GM18867 (cell line): ENCODE measurements at regions not wholly inside any gene's neighbourhood (a gene's known extent, or its start where the extent isn't known, plus 50 kb on each side); places are given as distances from the start of the nearest gene placed in this dataset.
"Not testable (repeated sequence)": the region's sequence is repeated elsewhere in the genome, so short reads cannot be mapped to it uniquely, and the experiment has no call there.

Experiments
- ATAC-seq: cut with Tn5 transposase; IDR thresholded peaks from one replicate; pipeline ENCODE4 v1.9.1; 2021; ENCODE audit warnings: mild to moderate bottlenecking, moderate library complexity; ENCODE audit not compliant: unreplicated experiment

DNA sequence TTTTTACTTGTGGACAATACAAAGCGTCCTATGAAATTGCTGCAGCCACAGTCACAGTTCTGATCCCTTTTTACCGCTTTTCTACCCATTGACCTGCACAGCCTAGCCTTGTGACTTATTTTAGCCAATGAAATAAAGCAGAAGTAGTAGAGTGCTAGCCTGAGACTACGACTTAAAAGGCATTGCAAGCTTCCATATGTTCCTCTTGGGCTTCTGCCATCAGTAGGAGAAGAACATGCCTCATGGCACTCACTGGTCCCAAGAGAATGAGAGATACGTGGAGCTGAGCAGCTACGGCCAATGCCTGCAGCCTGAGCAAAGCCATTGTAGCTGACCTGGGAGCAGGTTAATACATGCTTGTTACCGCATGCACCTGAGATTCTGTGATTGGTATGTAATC lies 416.6 kb upstream of the CLINT1 start:
- no peak for ATAC-seq

DNA sequence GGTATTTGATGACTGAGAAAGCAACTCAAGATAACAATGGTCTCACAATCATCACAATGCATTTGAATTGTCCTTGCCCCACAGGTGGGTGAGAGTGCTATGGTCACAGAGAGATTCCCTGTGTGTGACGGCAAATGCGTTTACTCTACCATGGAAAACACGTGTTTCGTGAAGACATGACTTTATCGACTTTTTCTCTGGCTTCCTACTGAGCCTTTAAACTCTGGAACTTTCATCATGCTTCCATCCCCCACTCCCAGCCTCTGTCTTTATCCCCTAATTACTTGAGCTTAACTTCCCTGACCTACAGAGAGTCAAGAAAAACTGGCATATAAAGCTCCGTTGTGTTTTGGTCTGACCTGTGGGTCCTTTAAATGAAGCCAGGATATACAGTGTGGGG lies 414.1 kb upstream of the CLINT1 start:
- ATAC-seq, result no peak

DNA sequence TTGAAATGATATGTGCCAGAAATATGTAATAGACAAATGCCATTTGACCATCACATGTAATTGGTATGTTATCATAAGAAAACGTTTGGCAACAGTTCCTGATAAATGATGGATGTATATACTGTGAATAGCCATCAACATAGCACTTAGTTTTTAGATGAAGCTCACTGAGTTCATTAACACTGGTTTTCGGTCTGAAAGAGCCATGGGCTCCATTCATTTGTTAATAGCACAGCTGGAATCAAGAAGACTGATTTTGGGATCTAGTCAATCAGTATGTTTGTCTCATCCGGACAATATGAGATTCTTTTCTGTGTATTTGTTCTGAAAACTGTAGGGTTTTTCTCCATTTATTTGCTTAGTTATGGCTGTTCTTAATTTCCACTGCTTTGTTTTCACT lies 413.5 kb upstream of the CLINT1 start:
- ATAC-seq, result no peak

GRCh38 chr5:158270996-158271554 lies 412.1 kb upstream of the CLINT1 start:
- ATAC-seq, result no peak

GRCh38 chr5:158268286-158268685 lies 409.3 kb upstream of the CLINT1 start:
- ATAC-seq, result no peak

GRCh38 chr5:158267228-158267627 lies 408.3 kb upstream of the CLINT1 start:
- no peak for ATAC-seq

DNA sequence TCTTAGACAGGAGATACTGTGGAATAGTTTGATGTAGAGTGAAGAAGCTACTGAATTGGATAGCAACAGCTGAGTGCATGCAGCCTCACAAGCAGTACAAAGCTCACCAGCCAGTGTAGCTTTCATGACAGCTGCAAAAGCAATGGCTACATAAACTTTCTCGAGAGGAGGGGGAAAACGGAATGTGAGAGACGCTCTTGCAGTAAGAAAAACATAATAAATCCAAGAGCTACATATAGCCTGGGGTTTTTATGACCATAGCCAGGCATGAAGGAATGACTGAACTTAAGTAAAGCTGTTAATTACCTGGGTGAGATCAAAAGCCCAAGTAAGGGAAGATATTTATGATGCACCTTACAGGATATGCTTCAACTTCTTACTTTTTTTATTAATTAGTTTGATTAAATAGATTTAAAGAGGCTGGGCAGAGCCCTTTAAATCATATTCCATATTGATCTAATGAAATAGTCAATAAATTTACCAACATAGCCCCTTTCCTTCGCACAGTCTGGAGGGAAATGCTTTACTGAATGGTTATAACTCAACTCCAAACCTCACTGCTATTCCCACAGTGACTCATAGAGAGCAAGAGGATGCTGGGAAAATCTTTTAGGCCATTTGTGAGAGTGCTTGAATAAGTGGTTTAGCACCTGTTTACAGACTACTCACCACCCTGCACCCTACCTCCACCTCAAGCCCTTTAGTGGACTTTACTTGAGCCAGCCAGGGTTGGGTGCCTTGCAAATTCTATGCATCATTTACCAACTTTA lies 407.2 kb upstream of the CLINT1 start:
- no peak for ATAC-seq

DNA sequence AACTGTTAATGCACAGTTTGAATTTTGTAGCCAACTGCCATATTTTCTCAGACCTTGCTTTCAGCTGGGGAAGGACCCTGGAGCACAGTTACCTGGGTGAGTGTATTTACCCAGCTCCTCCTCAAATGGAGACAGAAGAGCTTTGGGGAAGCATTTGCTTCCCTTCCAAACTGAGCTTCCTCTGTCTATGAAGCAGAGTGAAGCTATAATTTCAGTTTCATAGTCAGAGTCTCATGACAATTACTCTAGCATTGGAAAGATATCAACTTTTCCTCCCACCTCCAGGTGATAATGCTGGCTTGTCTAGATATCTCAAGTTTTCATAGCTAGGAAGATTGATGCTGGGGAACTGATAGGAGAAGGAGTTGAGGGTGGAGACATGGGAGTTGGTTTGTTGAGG lies 406.4 kb upstream of the CLINT1 start:
- ATAC-seq, result no peak

DNA sequence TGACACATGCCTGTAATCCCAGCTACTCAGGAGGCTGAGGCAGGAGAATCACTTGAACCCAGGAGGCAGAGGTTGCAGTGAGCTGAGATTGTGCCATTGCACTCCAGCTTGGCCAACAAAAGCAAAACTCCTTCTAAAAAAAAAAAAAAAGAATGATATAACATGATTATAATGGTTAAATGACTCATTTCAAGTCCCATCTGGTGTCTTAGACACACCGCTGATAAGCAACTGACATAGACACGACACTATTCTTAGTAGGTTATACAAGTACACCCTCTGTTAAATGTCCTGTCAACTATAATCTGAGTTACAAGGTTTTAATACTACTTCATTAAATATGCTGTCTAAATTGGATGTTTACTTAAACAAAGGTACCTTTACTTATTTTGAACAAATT lies 405.3 kb upstream of the CLINT1 start:
- no peak for ATAC-seq

GRCh38 chr5:158261674-158262367 lies 402.9 kb upstream of the CLINT1 start:
- no peak for ATAC-seq

DNA sequence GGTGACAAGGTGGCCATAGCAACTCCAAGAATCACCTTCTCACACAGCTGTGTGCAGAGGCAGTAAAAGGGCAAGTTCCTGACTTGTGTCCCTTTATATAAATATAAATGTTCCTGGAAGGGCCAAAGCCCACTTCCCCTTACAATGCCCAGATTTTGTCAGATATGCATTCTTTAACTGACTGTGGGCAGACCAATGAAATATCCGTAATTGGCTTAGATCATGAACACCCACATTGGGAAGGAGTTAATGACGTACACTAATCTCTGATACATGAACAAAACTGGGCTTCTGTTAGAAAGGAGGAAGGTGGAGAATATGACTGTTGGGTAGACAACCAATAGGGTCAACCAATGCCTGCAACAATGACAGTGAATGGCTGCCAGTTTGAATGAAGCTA lies 397.2 kb upstream of the CLINT1 start:
- no peak for ATAC-seq

- ATAC-seq, result no peak
Observed at GRCh38 chr5:158255609-158256008, 396.7 kb upstream of the CLINT1 start.

- ATAC-seq, result no peak
Observed at GRCh38 chr5:158246661-158247060, 387.7 kb upstream of the CLINT1 start.

DNA sequence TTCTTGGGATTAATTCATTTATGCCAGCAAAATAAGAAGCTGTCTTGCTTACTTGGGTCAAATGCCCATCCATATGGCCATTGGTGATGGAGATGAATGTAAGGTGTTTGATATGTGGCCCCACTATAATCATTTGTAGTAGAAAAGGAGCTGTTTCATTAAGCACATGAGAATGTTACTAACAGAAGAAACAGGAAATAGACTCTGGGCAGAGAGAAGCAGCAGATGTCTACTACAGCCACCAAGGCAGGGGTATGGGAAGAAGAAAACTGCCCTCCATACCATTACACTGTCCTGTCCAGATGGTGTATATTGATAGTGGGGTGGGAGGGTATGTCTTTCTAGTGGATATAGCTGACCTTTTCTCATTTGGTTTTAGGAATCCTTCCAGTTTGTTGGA lies 386.6 kb upstream of the CLINT1 start:
- no peak for ATAC-seq

DNA sequence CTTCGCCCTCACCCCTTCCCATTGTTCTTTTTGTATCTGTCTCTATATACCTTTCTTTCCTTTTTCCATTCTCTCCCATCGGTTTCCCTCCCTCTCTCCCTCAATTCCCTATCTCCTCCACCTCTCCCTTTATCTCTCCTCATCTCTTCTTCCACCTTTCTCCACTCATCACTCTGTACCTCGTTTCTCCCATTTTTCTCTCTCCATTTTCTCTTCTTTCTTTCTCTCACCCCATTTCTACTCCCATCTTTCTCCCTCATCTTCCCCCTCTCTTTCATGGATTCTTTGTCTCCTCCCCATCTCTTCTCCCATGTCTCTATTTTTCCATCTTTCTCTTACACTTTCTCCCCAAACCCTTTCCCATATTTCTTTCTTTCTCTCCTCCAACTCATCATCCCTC lies 385.9 kb upstream of the CLINT1 start:
- no peak for ATAC-seq

GRCh38 chr5:158236511-158237335 lies 377.8 kb upstream of the CLINT1 start:
- no peak for ATAC-seq

DNA sequence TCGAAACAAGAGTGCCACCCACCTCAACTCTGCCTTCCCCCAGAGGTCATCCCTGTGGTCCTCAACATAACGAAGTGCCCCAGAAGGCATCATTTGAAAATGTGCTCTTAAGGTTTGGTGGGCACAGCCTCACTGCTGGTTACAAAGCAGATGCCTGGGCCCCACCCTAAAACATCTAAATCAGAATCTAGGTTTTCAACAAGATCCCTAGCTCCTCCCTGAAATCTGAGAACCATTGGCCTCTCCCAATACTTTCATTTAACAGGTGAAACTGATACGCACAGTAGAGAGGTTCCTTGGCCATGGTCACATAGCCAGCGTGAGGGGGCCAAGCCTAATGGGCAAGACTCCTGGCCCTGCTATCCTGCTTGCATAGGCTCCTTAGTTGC lies 376.2 kb upstream of the CLINT1 start:
- no peak for ATAC-seq

DNA sequence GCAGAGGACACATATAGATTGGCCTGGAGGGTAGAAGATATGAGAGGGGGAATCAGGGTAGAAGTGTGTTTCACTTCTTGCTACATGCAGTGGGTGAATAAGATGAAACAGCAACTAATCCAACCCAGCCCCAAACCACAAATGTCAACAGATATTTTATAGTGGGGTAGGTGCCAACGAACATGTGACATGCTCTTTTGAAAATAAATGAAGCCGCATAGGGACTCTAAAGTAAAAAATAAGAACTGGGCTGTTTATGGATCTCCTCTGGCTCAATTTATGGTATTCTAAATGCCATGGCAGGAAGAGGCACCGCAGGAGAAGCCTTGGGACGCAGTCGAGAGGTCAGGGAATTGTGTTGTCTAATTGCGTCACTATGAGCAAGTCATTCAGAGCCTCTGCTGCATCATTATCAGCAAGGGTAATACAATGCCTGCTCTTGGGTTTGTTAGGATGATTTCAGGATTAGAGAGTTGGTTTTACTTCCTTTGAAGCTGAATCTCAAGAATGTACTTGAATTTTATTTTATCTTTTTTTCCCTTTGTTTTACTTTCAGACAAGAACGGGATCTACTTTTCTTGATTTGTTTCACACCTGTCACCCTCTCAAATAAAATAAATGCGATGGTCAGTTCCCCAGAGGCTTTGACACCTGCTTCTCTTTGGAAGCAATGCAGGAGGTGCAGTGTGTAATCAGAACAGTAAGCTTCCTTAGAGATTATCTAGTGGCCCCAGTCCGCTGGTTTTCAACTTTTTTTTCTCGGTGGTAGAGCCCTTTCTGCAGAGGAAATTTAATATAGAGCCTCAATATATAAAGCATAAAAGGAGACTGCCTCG lies 375.6 kb upstream of the CLINT1 start:
- ATAC-seq, result no peak

DNA sequence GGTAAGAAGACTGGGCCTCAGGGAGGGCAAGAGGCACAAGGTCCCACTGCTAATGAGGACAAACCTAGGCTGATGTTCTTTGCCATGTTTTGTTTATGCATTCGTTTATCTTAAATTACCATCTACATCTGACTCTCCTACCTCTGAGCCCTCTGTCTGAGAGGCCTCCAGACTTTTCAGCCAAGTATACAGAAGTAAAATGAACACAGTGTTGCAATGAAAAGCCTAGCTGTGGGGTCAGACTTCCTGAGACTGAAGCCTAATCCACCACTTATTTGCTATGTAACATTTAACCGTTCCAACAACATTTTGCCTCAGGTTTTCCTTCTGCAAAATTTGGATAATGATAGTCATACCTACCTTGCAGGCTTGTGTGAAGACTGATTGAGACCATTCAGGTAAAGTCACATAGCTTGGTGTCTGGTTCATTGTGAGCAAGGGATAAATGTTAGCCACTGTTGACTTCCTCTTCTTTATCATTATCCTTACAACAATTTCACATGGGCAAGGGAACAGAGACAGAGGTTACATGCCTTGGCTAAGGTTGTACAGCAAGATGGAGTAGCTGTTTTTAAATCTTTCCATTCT lies 374.9 kb upstream of the CLINT1 start:
- ATAC-seq, result no peak

DNA sequence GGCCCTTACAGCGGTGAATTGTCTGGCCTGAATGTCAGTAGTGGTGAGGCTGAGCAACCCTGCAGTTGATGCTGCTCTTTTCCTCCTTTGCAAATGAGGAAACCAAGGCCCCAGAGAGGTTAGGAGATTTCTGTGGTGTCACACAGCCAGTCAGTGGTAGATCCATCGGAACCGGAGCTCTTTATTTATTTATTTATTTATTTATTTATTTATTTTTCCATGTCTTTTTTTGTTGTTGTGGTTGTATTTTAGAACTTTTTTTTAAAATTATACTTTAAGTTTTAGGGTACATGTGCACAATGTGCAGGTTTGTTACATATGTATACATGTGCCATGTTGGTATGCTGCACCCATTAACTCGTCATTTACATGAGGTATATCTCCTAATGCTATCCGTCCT lies 368.4 kb upstream of the CLINT1 start:
- not testable (repeated sequence) for ATAC-seq
